NCI-H526 (cell line): ENCODE measurements at regions not wholly inside any gene's neighbourhood (a gene's known extent, or its start where the extent isn't known, plus 50 kb on each side); places are given as distances from the start of the nearest gene placed in this dataset.
A peak's percentile ranks its signal among the peaks of the same experiment; 100 is the strongest.
"Not testable (repeated sequence)": the region's sequence is repeated elsewhere in the genome, so short reads cannot be mapped to it uniquely, and the experiment has no call there.

ENCODE experiments used
- DNase-seq, 2 experiments: peaks; one replicate each; lab custom pipeline; 2025; lab: John Stamatoyannopoulos, UW

DNA sequence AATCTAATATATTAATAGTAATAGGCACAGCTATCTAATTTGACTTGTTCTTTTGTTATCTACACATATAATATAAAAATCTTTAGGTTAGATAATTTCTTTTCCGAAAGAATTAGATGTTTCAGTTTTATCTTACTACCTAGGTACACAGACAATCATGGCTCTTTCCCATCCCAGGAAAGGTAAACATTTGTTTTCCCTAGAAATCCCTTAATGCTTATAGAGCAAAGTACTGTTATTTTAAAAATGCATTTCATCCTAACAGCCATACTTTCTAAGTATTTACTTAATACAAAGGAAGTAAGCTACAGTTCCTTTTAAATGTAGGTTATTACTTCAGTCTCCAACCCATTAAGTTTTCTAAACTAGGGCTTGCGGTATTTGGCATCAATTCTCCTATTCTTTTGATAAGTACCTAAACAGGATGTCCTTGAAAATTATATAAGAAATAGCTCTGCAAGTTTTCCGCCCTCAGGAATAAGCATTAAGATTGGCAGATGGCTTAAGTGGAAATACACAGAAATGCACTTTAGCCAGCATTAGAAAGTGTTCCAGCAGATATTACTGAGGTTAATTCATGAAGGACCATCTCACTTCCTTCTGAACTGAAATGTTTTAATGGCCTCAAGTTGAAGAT is 616.2 kb upstream of the SPRY2 start:
- DNase-seq = no peak

DNA sequence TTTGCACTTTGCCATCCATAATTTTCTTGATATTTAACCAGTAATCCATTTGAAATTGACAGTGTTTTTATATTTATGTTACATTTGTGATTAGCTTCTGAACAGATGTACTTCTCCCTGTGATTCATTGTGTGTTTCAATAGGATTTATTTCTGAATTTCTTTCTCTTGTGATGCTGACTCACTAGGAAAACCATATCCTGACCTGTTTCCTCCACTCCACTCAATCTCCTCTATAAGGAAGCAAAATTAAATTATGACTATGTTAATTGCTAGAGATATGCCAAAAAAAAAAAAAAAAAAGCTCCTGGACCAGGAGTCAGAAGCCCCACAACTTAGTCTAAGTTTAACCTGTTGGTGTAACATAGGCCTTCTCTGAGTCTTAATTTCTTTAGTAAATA is 614.6 kb upstream of the SPRY2 start:
- DNase-seq = no peak

DNA sequence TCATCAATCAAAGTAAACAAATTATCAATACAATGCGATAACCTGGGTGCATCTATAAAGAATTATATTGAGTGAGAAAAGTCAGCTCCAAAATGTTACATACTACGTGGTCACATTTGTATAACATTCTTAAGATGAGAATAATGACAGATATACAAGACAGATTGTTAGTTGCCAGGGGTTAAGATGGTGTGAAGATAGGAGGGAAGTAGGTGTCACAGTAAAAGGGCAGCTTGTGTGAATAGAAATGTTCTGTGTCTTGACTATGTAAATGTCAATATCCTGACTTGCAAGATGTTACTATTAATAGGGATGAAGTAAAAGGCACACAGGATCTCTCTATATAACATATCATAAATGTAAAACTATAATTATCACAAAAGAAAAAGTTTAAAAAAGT is 611.2 kb upstream of the SPRY2 start:
- DNase-seq = no peak

DNA sequence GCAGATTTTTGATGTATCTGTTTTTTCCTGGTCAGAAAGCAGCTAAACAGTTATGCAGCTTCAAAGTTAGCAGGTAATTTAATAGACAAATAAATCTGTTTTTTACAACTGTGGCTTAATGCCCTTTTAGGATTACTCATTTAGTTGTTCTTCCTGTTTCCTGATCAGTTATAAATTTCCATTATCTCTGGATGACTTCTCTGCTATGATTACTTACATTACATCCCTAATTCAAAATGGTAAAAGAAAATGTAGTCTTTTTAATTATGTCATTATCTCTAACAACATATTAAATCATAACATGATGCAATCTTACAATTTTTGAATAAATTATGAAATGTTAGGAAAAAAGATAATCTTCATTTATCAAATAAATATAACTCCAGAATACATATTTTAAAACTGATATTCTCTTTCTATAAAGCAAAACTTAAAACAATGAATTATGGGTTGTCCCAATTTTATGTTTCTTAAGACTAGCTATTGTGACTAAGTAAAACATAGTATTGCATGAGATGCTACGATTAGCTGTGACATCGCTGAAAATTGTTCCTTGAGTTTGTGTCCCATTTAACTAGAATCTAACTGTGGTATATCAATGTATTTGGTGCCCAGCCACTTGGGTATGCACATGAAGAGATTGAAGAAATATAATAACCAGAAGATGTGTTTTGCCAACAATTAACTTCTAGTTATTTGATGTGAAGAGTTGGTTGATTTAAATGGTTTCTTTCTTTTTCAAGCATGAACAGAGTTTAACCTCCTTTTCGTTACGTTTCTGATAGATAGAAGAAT is 605.3 kb upstream of the SPRY2 start:
- no peak for DNase-seq

DNA sequence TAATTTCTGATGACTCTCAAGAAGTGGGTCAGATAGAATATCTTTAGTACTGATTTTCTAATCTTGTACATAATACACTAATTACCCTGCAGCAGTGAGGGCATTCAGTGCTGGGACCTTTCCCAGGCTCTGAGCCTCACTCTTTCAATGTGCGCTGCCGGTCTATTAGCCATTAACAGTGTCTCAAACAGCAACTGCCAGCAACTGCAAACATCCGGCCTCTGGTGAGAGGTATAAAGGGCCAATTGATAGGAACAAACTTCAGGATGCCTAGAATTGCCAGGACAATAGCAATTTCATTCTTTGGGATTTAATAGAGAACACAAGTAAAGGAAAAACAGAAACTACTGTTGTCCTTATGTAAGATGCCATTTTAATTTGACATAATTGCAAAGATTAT is 604.4 kb upstream of the SPRY2 start:
- peak; percentile 12 to 20 for DNase-seq

DNA sequence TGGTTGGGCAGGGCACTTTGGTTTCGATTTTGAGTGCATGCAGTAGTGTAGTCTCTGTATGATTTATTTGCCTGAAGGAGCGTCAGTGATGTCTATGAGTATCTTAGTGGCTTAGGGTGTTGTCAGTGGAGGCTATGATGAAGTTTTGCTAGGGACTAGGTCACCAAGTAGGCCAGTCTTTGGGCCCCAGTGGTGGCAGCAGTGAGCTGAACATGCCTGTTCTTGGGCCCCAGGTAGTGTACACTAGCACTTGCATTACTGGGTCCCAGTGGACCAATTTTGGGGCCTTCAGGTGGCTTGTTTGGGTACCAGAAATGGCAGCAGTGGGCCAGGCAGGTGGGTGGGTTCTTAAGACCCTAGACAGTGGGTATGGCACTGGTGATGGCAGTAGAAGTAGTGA is 598.7 kb upstream of the SPRY2 start:
- no peak for DNase-seq

DNA sequence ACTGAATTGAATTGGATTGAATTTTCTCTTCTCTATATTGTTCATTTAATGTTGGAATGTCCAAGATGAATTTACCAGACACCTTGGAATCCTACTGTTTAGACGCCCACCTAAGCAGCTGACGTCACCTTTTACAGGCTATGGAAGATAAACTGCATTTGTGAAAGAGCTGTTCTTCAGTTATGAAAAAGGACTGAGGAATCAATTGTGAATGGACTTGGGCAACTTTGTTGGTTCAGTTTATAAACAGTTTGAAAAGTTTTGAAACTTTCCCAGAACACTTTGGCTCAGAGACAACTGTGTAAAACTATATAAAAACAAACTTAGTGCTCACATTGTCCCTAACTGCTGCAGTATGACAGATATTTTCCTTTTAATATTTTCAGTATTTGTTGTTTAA is 590.8 kb upstream of the SPRY2 start:
- DNase-seq = no peak

DNA sequence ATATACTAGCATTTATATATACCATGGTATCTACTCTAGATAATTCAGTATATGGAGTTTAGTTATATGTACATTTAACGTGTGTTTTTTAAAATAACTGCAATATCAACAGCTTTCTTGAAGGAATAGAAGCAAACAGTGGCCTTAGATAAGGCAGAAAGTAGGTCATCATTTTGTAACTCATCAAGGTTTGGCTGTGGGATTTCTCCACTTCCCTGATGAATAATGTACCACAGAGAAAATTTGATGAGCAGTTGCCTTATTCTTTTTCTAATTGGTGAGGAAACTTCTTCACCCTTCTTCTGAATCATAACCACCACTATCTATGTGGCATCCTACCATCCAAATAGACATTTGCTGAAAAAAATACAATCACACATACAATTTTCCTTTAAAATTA is 590.2 kb upstream of the SPRY2 start:
- no peak for DNase-seq

DNA sequence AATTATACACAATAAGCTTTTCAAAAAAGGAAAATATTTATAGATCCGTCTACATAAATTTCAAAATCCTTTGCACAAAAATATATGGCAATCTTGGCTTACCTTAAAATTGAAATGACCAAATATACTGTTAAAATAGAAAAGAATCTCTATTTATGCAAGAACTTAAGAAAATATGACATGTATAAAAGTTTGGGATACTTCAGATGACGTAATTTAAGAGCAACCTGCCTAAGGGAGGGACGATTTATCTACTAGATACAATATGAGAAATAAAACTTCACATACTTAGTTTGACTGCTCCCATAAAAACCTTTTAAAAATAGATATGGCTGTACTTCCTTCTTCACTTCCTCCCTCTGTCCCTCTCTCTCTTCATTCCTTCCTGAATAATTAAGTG is 587.3 kb upstream of the SPRY2 start:
- no peak for DNase-seq

DNA sequence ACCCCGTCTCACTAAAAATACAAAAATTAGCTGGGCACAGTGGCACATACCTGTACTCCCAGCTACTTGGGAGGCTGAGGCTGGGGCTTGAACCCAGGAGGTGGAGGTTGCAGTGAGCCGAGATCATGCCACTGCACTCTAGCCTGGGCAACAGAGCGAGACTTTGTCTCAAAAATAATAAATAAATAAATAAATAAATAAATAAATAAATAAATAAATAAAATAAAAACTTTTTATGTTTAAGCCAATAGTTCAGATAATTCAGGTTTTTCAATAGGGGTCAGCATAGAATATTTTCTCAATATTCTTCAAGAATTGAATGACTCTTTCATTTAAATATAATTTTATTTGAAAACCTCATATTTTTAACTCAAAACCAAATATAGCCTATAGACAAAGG is 585.1 kb upstream of the SPRY2 start:
- not testable (repeated sequence) for DNase-seq

DNA sequence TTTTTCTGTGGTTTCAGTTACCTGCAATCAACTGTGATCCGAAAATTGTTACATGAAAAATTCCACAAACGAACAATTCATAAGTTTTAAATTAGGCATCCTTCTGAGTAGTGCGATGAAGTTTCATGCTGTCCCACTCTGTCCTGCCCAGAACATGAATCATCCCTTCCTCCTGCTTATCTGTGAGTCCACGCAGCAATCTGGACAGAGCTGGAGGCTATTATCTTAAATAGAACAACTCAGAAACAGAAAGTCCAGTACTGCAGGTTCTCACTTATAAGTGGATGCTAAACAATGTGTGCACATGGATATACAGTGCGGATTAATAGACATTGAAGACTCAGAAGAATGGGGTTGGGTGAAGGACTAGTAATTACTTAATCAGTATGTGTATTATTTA is 583.7 kb upstream of the SPRY2 start:
- no peak for DNase-seq

DNA sequence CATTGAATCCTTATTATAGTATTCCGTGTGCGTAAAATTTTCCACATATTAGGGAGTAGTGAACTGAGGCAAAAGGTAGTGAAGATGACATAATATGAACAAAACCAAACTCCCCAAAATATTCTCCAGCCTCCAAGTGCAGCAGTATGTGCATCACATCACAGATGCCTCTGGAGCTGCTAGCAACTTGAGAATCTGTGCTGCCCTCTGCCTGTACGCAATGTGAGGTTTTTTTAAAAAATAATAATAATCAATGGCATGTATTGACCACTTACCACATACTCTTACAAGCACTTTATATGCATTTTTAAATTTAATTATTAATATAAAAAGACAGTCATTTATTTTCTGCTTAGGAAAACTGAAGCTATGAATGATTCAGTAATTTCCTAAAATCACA is 583.0 kb upstream of the SPRY2 start:
- DNase-seq = peak in 1 of 2 experiments; percentile 15

DNA sequence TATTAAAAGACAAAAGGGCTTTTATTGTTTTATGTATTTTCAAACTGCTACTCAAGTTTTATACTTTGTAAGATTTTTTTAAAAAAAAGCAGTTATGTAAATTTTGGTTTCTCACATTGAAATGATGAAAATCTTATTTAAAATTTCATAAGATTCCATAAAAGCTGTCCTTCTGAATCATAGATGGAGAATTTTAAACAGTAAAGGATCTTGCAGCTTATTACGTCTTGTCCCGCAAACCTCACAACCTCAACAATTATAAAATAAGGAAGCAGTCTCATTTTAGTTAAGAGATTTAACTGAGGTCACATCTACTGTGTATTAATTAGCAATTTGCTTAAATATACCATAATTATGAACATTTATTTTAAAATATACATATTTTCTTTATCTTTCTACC is 581.0 kb upstream of the SPRY2 start:
- no peak for DNase-seq

DNA sequence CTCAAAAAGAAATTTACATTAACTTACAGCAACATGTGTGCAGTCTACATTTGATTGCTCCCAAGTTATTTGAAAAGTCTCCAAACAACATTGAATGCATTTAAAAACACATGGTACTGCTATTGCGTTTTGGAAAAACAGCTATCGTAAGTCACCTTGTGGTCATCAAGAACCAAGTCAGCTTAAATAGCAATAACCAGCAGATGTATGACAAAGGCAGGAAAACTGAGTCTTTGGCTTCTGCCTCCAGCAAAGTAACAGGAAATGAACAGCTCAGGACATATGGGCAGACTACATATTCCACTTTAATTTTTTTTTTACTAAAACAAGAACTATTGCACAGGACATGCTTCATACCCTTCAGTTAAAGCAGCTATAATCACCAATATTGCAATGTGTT is 580.6 kb upstream of the SPRY2 start:
- DNase-seq = no peak

DNA sequence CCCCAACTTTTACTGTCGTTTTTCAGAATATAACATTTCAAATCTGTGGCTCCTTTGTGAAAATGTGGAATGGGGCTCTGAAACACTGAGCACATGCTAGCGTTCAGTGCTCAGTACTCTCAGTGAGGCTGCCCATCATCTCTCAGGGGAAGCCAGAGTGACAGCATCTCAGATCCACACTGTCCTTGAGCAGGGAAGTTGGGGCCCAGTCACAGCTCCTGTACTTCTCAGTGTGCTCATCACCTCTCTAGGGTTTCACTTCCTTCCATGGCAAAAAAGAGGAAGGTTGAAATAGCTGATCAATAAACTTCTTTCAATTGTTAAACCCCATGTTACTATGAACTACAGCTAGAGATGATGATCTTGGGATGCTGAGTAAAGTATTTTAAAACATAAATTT is 565.9 kb upstream of the SPRY2 start:
- no peak for DNase-seq

DNA sequence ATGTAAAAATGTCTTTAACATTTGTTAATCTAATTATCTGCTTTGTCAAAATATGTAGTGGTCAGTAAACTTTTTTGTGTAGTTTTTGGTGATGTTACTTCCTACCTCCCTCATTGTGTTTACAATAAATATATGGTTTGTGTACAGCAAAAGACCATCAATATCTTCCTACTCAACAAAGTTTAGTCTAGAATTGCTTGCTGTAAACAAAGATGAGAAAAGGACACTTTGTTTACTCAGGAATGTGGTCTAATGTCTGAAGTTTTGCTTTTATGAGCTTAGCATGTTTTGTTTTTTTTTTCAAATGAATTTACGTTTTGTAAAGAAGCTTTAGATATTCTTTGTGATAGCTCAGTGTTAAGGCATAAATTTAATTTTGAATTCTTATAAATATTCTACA is 563.5 kb upstream of the SPRY2 start:
- no peak for DNase-seq

DNA sequence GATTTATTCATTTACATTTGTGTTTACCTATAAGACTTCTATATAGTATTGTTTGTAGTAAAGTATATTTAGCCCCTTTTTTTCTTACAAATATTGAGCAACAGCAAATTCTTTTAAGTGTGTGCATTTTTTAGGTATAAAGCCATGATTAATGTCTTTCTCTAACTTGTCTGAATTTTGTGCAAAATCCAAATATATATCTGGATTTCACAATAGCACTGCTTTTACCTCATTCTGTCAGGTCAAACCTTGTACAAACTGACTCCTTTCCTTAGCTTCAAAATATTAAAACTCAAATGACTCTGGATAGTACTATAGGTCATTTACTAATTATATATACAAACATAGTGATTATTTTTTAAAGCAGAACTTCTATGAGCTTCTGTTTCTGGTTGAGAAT is 563.0 kb upstream of the SPRY2 start:
- no peak for DNase-seq

DNA sequence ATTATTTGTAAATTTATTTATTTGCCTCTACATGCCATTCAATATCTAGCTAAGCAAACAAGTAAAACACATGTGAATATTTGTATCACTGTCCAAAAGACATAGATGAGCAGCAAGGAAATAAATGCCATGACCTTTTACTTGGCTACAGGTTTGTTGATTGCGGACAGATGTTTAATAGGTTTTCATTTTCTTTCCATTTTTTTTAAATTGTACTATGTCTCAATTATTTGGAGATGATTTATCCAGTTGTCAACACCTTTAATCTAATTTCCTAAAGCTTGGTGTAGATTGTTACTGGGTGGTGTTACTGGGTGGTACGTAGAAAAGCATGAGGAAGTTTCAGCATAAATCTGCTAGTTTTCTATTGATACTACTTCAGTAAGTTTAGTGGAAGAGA is 560.6 kb upstream of the SPRY2 start:
- no peak for DNase-seq

DNA sequence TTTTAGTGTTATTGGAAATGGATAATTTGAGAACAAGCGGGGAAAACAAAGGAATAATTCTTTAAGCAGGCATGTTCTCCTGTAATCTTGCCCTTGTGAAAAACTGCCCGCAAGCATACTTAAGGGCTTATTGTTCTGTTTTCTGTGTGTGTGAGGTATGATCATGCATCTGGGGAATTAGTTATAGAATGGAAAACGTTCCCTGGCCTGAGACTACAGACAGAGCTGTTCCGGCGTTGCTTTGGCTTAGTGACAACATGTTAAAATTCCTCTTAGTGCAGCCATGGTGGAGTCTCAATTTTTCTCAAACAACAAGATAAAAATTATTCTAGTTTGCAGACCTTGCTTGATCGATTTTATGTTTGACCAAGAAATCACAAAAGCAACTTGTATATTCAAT is 560.2 kb upstream of the SPRY2 start:
- no peak for DNase-seq

DNA sequence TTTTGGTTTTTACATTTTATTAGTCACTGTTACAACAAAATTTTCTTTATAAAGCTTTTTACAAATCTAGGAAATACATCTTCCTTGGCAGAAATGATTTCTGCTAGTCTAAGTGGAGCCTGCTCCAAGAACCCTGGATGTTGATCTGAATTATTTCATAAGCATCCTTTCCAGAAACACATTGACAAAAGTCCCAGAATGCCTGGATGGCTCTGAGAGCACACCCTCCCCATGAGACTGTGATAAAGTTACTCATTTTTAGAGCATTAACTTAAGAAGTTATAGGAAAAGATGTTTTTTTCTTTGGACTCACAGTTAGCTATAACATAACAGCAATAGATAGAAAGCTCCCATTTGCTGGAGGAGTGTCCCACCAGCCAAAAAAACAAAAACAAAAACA is 559.6 kb upstream of the SPRY2 start:
- no peak for DNase-seq

DNA sequence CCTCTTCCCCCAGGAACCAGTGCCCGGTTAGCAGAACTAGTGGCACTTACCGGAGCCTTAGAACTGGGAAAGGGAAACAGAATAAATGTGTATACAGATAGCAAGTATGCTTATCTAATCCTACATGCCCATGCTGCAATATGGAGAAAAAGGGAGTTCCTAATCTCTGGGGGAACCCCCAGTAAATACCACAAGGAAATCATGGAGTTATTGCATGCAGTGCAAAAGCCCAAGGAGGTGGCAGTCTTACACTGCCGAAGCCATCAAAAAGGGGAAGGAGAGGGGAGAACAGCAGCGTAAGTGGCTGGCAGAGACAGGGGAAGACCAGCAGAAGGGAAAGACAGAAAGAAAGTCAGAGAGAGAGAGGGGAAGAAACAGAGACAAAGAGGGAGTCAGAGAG is 556.7 kb upstream of the SPRY2 start:
- not testable (repeated sequence) for DNase-seq

DNA sequence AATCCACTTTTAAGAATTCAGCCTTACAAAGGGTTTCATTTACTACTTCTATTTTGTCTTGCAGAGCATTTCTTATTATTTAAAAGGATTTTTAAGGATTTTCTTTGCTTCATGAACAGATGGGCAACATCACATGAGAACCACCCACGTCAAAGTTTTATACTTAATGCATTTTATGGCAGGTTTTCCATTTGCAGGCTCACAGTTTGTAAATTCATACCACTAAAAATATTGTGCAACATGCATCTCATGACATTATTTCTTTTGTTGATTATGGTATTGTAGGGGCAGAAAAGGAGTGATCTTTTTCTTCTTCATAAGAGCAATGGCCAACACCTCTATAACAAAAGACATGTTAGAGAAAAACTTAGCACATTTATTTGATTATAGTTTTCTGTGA is 554.0 kb upstream of the SPRY2 start:
- no peak for DNase-seq

DNA sequence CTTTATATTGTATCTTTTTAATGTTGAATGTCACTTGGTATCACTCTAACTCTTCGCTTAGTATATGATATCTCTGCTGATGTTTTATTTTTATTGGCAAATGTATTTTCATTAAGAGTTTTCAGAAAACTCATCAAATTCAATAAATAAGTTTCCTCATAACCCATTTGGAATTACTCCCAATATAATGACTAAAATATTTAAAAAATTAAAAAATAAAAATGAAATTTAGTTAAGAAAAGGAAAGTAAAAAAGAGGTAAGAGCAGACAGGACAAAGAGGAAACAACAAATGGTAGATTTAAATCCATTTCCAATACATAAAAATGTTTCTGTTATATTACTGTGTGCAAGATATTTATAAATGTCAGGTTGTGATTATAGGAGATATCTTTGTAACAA is 548.9 kb upstream of the SPRY2 start:
- DNase-seq = no peak

DNA sequence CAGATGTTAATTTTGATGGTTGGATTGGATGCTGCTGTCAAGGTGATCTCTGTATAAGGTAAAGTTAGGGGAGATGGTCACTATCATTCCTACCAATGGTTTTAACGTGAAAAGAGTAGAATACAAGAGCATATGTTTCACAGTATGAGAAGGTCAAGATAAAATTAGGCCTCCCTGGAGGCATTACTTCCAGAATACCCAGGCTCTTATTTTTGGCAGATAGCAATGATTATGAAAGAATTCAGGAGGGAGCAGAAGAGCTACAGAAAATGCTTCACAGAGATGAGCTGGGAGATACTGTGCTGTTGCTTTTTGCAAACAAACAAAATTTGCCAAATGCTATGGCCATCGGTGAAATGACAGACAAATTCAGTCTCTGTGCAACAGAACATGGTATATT is 547.5 kb upstream of the SPRY2 start:
- no peak for DNase-seq
